Midbrain (tissue), 1 donor: ENCODE measurements at regions not wholly inside any gene's neighbourhood (a gene's known extent, or its start where the extent isn't known, plus 50 kb on each side); places are given as distances from the start of the nearest gene placed in this dataset.

Experiments
- DNase-seq: peaks from one replicate; lab custom pipeline; 2025; lab: John Stamatoyannopoulos, UW

- no peak for DNase-seq
Measured at GRCh38 chr2:236654496-236654895, 84.9 kb downstream of the ACKR3 start.

GRCh38 chr2:236656166-236656565, 86.5 kb downstream of the ACKR3 start:
- DNase-seq, result no peak

GRCh38 chr2:236656721-236657120, 87.1 kb downstream of the ACKR3 start:
- DNase-seq, result no peak

- no peak for DNase-seq
Measured at GRCh38 chr2:236657215-236657614, 87.6 kb downstream of the ACKR3 start.

GRCh38 chr2:236657801-236658200, 88.2 kb downstream of the ACKR3 start:
- no peak for DNase-seq

- no peak for DNase-seq
Measured at GRCh38 chr2:236658974-236659757, 89.5 kb downstream of the ACKR3 start.

- no peak for DNase-seq
Measured at GRCh38 chr2:236659758-236660150, 90.1 kb downstream of the ACKR3 start.

- DNase-seq, result no peak
Measured at GRCh38 chr2:236661061-236661761, 91.6 kb downstream of the ACKR3 start.

- DNase-seq, result no peak
Measured at GRCh38 chr2:236661762-236662110, 92.1 kb downstream of the ACKR3 start.

GRCh38 chr2:236662231-236663185, 92.9 kb downstream of the ACKR3 start:
- no peak for DNase-seq

GRCh38 chr2:236663287-236664101, 93.9 kb downstream of the ACKR3 start:
- DNase-seq, result no peak

- DNase-seq, result no peak
Measured at GRCh38 chr2:236664136-236664535, 94.5 kb downstream of the ACKR3 start.

GRCh38 chr2:236665101-236665500, 95.5 kb downstream of the ACKR3 start:
- DNase-seq, result no peak

GRCh38 chr2:236665572-236666118, 96.0 kb downstream of the ACKR3 start:
- DNase-seq, result no peak

- no peak for DNase-seq
Measured at GRCh38 chr2:236666646-236667204, 97.1 kb downstream of the ACKR3 start.

- no peak for DNase-seq
Measured at GRCh38 chr2:236667526-236667925, 97.9 kb downstream of the ACKR3 start.

GRCh38 chr2:236668531-236668969, 98.9 kb downstream of the ACKR3 start:
- DNase-seq, result no peak

- DNase-seq, result no peak
Measured at GRCh38 chr2:236670235-236670620, 100.6 kb downstream of the ACKR3 start.

GRCh38 chr2:236671896-236672562, 102.4 kb downstream of the ACKR3 start:
- no peak for DNase-seq

GRCh38 chr2:236672606-236673005, 103.0 kb downstream of the ACKR3 start:
- DNase-seq, result no peak
